GM18868 (cell line): ENCODE measurements at regions not wholly inside any gene's neighbourhood (a gene's known extent, or its start where the extent isn't known, plus 50 kb on each side); places are given as distances from the start of the nearest gene placed in this dataset.

Experiments used
- ATAC-seq: cut with Tn5 transposase; IDR thresholded peaks from one replicate; pipeline ENCODE4 v1.9.1; 2021; ENCODE audit warnings: mild to moderate bottlenecking, moderate library complexity; ENCODE audit not compliant: unreplicated experiment

DNA sequence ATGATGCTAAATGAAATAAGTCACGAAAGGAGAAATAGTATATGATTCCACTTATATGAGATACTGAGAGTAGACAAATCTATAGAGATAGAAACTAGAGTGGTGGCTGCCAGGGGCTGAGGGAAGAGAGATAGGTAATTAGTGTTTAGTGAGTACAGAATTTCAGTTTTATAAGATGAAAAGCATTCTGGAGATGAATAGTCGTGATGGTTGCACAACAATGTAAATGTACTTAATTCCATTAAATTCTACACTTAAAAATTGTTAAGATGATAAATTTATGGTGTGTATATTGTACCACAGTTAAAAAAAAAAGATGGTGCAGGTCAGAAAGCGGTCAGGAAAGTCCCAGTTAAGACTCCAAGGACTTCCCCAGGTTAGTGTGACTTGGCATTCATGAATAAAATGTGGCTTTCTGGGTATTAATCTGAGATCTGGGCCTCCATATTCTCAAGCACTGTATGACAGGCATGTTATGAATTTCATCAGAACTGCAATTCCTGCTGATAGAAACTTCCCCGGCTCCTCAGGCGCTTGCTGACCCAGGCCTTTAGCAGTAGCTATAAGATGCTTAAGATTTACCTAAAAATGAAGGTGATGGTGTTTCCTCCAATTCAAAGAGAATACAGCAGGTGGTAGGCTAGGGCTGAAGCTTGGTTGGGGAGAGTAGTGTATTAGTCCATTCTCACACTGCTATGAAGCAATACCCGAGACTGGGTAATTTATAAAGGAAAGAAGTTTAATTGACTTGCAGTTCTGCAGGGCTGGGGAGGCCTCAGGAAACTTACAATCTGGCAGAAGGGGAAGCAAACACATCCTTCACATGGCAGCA lies 115.3 kb upstream of the SOX9 start:
- peak; percentile 64 for ATAC-seq

DNA sequence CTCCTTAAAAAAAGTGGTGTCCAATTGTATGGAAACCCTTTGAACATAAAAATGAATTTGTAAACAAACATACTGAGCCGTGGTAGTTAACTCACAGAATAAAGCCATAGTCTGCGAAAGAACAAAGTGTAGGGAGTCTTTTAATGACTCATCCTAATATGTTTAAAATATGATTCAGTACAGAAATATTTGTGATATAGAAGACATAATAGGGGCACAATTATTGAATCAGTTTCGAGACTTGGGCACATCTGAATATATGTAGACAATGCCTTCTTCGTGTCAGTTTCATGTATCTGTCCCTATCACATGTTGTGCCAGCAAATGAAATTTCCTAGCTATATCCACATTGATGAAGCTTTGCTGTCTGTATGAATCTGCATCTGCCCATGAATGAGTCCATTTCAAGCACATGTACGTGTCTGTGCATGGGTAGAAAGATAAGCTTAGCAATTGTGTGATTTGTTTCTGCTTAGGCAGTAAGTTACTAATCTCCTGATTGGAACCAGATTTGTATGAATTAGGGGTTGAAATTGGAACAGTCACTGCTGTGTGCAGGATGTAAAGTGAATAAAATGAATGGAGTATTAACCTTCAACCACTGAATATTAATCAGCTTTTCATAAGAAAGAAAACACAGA lies 112.5 kb upstream of the SOX9 start:
- ATAC-seq, result no peak

DNA sequence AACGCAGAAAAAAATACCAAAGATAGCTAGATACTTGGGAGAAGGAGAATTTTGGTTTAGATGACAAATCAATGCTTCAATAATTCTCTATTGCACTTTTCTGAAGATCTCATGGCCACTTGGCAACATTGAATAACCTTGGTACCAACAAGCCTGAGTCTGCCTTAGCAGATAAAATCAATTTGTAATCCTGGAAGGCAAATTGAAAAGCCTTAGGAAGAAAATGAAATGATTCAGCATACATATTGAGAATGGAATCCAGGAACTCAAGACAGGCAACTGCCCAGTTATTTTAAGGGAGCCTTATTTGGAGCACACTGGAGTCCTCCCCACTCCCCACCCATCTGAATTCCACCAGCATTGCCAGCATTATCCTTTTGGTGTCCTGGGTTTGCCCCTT lies 109.3 kb upstream of the SOX9 start:
- no peak for ATAC-seq

DNA sequence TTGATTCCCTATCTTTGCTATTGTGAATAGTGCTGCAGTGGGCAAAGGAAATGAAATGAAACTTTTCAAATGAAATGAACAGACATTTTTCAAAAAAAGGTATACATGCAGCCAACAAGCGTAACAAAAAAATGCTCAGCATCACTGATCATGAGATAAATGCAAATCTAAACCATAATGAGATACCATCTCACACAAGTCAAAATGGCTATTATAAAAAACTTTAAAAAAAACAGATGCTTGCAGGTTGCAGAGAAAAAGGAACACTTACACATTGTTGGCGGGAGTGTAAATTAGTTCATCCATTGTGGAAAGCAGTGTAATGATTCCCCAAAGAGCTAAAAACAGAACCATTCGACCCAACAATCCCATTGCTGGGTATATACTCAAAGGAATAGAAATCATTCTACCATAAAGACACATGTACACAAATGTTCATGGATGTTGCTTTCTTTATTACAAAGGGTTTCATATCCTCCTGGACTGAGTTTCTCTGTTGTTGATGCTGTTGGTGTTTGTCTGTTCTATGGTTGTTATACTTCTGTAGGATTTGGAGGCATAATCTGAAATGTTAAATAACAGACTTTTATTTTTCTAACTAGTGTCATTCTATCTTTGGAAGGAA lies 99.3 kb upstream of the SOX9 start:
- ATAC-seq, result peak; percentile 56

DNA sequence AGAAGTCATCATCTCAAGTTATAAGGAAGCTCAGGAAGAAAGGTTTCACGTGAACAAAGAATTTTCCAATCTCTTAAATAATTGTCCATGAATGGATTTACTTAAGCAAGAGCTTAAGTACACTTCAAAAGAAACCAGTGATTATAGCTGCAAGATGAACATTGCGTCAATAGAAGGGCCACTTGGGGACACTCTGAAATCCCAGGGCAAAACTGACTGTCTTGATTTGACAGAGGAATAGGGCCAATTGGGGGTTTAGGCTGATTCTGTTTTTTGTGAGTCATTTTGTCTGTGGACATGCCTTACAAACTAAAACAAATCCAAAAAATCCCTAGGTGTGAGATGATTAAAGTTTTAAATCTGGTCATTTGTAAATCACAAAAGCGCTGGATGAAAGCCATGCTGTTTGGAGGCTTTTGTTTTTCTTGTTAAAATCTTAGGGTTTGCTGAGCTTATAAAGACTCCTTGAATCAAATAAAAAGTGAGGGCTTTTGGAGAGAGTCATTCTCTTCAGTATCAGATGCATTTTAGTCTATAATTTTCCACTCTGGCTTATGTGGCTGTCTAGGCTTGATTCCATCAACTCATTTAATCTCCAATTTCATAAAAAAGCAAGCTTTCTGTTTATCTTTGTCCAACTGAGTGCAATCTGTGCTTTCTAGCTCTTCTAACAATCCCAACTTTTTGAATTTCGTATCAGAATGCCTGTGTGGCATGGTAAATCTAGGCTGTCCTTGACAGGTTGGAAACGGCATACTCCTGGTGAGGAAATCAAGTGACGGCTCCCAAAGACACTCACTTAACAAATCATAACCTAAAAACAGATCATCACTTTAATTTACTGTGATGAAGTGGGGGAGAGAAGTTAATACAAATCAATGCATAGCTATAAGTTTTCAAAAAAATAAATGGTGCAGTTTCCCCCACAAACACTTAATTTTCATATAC lies 98.2 kb upstream of the SOX9 start:
- ATAC-seq, result peak; percentile 38

DNA sequence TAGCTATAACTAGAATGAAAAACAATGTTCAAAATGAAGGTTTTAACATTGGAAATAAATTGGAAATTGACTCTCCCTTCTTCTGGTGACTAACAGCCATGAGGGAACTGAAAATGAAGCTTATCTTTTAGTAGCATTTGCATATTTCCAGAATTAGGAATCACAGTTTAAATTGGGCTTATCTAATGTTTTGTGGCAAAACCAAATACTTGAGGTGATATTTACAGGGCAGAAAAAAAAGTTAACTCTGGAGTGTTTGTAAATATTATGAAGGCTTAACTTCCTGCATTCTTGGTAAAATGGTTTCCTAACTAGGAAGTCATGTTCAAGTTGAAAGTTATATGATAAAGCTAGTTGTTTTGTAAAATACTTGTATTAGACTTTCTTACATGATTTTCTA lies 96.4 kb upstream of the SOX9 start:
- ATAC-seq, result no peak

DNA sequence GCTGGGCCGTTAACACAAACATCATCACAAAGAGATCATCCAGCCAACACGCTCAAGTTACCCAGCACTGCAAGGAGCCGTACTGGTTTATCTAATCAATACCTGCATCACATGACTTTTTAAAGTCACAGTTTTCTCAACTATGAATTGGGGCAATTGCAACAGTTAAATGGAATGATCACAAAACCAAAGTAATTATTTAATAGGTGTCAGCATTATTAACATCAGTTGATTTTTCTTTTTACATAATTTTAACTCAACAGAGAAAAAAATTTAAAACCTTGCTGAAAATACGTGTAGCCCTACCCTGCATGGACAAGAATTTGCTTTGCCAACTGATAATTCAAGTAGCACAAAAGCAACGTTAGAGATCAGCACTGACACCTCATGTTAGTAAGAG lies 95.7 kb upstream of the SOX9 start:
- ATAC-seq, result no peak

DNA sequence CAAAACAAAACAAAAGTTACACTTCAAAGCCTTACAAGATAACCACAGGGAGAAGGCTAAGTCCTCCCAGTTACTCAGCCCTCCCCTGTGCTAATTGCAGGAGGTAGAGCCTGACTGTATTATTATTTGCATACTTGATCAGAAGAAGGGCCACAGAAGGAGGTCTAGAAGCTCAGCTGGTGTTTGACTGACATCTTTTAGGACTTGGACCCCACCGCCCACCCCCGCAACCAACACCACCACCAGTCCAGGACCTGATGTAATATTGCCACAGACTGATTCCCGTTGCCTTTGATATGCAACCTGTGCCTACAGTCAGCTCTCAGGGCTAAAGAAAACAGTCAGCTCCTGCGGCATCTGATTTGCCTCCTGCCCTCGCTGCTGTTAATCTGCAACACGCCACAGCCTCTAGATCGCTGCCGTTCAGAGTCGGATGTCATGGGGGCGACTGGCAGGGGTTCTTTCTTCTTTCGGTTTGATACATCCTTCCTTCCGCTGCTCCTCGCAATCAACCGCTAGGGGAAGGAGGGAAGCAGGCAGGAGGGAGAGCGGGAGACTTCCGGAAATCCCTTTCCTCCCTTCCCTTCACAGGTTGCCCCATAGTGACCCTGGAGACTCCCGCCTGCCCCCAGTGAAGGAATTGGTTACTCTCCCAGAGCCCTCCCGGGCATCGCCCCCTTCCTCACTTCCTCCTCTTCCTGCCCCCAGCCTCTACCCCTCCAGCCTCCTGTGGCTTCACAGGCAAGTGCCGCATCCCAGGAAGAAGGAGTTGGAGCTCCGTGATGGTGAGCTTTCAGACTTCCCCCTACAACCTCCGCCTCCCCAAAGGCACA lies 90.5 kb upstream of the SOX9 start:
- ATAC-seq, result peak; percentile 70

DNA sequence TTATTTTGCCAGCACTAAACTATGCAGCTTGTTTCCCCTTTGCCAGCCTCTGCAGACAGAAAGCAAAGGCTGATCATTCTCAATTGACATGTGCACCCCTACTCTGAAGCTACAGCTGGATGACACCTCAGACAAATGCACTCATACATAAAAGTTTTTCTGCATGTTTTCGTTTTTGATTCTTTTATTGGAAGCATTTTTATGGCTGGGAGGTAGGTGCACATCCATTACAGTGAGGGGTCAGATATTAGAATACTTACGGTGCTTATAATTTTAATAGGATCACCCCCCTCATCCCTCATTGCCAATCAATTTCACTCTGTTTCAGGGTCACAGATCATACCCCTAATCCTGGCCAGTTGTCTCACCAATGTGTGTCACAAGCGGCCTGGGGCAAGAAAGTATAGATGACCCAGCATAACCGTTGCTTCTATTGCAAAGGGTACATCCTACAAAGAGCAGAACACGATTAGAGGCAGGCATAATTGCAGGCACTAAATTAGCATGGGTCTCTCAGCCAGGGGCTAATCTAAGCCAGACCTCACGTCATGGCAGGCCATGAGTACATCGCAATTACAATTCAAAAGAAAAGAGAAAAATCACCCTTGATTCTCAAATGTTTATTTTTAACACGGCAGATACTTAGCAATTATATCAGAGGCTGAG lies 89.5 kb upstream of the SOX9 start:
- no peak for ATAC-seq

DNA sequence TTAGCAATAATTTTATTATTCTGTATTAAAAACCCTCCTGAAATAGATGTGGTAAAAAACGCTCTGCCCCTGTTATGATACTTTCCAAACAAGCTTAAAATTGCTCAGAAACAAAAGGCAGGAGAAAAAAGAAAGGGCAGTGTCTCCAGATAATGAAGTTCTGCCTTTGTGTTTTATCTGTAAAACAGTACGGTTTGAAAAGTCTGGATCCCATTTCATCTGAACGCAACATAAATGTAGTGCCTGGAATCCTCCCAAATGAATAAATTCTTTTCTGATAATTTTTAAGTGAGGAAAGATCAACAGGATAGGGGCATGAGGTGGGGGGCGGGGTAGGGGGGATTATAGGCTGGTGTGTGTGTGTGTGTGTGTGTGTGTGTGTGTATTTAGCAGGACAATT lies 87.5 kb upstream of the SOX9 start:
- no peak for ATAC-seq

DNA sequence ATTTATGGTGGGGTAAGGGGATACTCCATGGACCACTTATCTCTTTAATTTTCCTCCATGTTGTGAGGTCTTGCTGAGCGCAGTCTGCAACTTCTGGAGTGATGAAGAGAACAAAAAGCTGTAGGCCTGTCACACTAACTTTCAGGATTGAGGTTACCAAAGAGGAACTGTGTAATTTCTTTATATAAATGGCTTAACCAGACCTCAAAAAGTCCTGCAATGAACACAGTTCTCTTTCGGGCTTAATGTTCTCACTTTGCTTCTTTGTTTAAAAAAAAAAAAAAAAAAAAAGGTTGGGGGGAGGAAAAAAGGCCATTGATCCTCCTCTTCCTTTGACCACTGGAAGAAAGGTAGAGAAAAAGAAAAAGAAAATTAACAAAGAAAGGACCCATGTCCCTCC lies 86.8 kb upstream of the SOX9 start:
- peak; percentile 58 for ATAC-seq

DNA sequence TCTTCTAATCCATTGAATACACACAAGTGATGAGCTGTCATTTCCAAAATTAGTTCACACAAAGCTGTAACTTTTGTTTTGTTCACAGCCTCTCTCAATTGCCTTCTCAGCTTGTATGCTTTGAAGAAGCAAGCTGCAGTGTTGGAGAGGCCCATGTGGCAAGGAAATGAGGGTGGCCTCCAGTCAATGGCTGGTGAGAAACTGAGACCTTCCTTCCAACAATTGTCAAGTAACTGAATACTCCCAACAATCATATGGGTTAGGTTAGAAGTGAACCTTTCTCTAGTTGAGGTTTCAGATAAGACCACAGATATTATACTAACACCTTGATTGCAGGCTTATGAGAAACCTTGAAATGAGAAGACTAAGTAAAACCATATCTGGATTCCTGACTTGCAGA lies 82.4 kb upstream of the SOX9 start:
- no peak for ATAC-seq

DNA sequence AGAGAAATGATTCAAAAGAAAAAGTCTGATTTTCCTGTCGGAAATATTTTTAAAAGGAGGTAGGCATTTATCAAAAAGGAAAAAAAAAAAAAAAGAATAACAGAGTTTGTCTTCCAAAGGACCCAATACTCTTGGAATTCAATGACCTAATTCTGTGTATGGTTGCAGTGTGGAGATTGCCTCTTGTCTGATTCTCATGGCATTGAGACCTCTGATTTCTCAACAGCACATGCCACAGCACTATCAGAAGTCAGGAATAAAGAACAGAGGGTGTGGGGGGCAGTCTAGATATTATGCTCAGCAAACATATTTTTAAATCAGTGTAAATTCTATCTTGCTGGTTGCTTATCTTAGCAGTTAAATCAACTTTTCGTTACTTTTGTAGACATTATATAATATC lies 81.3 kb upstream of the SOX9 start:
- no peak for ATAC-seq

DNA sequence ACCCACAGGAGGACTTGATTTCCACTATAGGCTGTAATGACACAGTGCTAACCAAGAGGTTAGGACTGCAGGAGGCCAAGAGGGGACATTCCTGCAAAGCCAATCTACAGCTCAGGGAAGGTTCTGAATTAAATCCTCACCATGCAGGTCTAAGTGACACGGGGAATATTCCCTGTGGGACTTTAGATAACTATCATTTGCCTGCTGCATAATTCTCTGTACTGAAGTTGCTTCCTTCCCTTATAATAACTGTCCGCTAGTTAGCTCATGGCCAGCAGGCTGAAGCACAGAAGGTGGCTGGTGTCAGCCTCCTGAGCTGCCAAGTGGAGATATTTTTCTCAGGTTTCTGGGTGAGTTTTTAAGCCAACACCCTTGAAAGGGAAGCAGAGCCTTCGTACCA lies 74.6 kb upstream of the SOX9 start:
- no peak for ATAC-seq

DNA sequence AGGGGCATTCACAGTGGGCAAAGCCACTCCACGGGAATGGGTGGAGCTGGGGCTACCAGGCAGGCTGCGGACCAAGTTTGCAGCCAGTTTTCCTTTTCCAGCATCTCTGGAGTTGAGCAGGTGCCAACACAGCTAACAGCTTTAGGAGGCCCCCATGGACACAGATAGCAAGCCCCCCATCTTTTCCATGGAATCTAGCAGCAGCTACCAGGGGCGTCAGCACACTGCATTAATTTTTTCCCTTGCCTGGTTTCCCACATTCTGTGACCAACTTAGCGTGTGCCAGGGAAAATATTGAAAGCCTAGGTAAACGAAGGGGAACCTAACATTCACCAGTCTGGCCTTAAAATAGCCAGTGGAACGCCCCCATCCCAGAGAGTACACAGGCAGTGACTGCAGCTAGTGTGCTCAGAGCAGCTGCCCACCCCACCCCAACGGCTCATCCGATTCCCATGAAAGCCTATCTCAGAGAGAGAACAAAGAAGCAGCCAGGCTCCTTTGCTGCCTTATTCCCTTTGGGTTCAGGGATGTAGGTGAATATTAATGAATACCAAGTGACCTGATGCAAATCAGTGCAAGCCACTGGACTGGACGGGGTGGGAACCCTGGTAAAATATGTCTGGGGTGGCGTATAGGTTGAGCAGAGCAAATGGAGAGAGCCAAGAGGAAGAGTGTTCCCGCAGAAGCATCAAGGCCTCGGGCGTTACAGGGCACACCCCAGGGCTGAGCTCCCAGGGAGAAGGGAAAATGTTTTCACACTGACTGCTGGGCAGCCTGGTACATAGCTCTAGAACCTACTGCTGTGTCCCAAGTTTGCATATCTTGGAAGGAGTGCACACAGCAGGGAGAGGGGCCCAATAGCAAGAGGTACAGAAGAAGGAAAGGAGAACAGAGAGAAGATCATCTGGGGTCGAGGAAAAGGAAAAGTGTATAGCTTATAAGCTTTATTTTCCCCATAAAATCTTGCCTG lies 73.9 kb upstream of the SOX9 start:
- ATAC-seq, result no peak

DNA sequence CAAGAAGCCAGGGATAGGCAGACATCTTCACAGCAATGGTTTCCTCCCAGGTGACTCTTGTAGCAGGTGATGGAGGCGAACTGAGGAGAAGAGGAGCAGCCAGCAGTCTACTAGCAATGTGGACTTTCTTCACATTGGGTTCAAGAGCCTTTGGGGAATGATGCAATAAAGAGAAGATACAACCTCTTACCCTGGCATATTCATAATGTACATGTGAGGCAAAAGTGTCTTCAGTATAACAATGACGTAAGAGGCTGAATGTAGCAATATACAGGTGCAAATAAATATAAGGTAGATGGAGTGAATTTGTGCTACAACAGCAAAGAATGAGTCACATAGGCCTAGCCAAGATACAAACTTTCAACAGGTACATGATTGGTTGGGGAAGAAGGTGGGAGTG lies 70.9 kb upstream of the SOX9 start:
- ATAC-seq, result no peak

DNA sequence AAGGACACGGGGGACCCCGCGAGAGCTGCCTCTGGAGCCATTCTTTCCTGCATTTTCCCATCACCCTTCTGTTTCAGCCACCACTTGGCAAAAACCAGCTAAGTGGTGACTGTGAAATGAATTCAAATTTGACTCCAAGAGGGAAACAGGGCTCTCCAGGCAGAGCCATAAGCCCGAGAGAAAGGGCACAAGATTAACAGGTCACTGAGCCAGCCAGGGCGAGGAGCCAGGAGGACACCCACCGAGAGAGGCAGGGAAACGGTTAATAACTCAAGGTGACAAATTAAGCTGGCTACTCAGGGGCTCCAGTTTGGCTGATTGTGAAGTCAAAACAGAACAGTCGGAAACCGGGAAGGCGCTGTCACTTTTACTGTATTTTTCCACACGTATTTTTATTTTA lies 67.8 kb upstream of the SOX9 start:
- ATAC-seq, result no peak

DNA sequence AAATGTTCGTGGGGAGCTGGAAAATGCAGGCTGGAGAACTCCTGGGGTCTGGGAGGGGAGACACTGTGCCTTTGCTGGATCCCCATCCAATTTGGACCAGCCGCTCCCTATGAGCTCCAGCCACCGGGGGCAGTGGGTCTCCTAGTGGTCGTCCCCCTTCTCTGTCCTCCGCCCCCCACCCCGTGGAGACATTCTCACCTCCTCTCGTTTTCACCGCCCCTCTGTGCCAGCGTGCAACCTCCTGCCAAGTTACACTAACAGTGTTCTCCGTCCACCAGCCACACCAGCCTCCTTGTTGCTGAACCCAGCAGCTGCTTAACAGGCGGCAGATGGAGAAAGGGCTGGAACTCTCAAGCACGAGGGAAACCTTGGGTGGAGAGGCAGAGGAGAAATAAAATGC lies 67.4 kb upstream of the SOX9 start:
- ATAC-seq, result no peak

DNA sequence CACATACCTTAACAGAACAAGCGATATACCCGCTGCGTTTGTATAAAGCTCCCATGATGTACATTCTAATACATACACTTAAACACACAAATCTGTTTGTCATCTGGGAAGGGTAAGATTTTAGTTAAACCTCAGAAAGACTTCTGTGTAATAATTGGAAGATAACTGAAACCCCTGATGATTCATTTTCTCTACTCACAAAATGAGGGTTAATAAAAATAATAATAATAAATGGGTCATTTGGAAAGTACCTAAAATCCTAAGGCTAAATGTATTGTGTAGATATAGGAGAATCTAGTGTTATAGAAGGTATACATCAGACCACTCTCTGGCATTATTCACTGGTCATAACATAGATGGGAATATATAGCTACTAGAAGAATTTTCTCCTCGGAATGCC lies 64.7 kb upstream of the SOX9 start:
- ATAC-seq, result no peak
